ENCODE measurements at regions not wholly inside any gene's neighbourhood (a gene's known extent, or its start where the extent isn't known, plus 50 kb on each side); places are given as distances from the start of the nearest gene placed in this dataset.

GRCh38 chr16:62208934-62209333, 172.7 kb upstream of the CDH8 start:
- no peak overlapping the region for H3K18ac ChIP-seq (ENCODE audit: insufficient read length, low read depth, low read length)
- no peak overlapping the region for H3K4me2 ChIP-seq (ENCODE audit: insufficient read depth, insufficient read length, low read length)
- no peak overlapping the region for H3T11ph ChIP-seq (ENCODE audit: low read length)
- no peak overlapping the region for H4K5ac ChIP-seq (ENCODE audit: insufficient read length, low read depth, low read length)
- no peaks in the 10 kb centered on the region; a peak in 1 of 7 replicates for H3K36me3 Mint-ChIP-seq (ENCODE audit: insufficient read depth in 1 of 3, low read depth in 3 of 3)
- H3K9ac ChIP-seq (ENCODE audit: extremely low read depth, insufficient read length, low read length): no peak overlapping the region
- no peak for DNase-seq
- no peak overlapping the region for H2BK20ac ChIP-seq (ENCODE audit: low read depth, low read length, poor library complexity, severe bottlenecking)
- no CpG with 5 or more reads among the region's 4 CpGs for WGBS (ENCODE audit: extremely low coverage, insufficient read length, low lambda C conversion rate)
- H4K20me1 ChIP-seq (ENCODE audit: control insufficient read depth, insufficient read depth, insufficient read length): no peaks in the 10 kb centered on the region
- no peaks in the 10 kb centered on the region for H3K79me1 ChIP-seq (ENCODE audit: insufficient read depth, low read depth, low read length, poor library complexity, severe bottlenecking)
- no peak overlapping the region for H3K27ac ChIP-seq (ENCODE audit: insufficient read length, low read depth, low read length)
- no peaks in the 10 kb centered on the region for H3K9me3 ChIP-seq (ENCODE audit: control insufficient read depth, low read depth, low read length)
- no peak overlapping the region for H4K8ac ChIP-seq (replicated peaks; ENCODE audit: insufficient read length, low read depth, low read length)
- no peaks in the 10 kb centered on the region; a peak in 1 of 5 replicates for H3K9me3 Mint-ChIP-seq
- no peaks in the 10 kb centered on the region; the same call in 1 of the 2 replicates for H3K27me3 Mint-ChIP-seq (ENCODE audit: low read depth)
- H4K91ac ChIP-seq (ENCODE audit: insufficient read length, low read depth, low read length): no peak overlapping the region
- H2BK12ac ChIP-seq (ENCODE audit: insufficient read length, low read depth, low read length): no peak overlapping the region
- H2AK5ac ChIP-seq (ENCODE audit: insufficient read length, low read length): no peak overlapping the region
- H3K27ac Mint-ChIP-seq: no peak overlapping the region
- no peaks in the 10 kb centered on the region for H3K4me1 Mint-ChIP-seq
- no peaks in the 10 kb centered on the region for H3K79me2 ChIP-seq (ENCODE audit: insufficient read depth, low read length)
- H3K56ac ChIP-seq (ENCODE audit: insufficient read length, low read depth, low read length): no peak overlapping the region
- no peak overlapping the region for H2BK120ac ChIP-seq (ENCODE audit: low read depth, low read length, poor library complexity, severe bottlenecking)
- no peaks in the 10 kb centered on the region for H3K4me1 ChIP-seq (ENCODE audit: insufficient read depth, low read length)
- no peak overlapping the region for H2BK5ac ChIP-seq (ENCODE audit: insufficient read length, low read length)
- H3K4ac ChIP-seq (ENCODE audit: low read depth, low read length): no peak overlapping the region
- no peak overlapping the region for H2AFZ ChIP-seq (ENCODE audit: low read length)
- H3K23me2 ChIP-seq (ENCODE audit: insufficient read length, low read depth, low read length, poor library complexity, severe bottlenecking): no peaks in the 10 kb centered on the region
- no peak overlapping the region for H3K4me3 Mint-ChIP-seq
- H3K23ac ChIP-seq (ENCODE audit: insufficient read length, low read depth, low read length): no peak overlapping the region
- no peak overlapping the region for H2BK15ac ChIP-seq (ENCODE audit: low read depth, low read length)
- TF ChIP-seq CTCF (conservative IDR thresholded peaks at IDR 0.05): no peak
- no peak overlapping the region for H3K14ac ChIP-seq (ENCODE audit: insufficient read depth, low read length)
- no peaks in the 10 kb centered on the region for H3K27me3 ChIP-seq (ENCODE audit: insufficient read depth, low read length)

Data from H9 (cell line).